ENCODE measurements at regions not wholly inside any gene's neighbourhood (a gene's known extent, or its start where the extent isn't known, plus 50 kb on each side); places are given as distances from the start of the nearest gene placed in this dataset.

DNA sequence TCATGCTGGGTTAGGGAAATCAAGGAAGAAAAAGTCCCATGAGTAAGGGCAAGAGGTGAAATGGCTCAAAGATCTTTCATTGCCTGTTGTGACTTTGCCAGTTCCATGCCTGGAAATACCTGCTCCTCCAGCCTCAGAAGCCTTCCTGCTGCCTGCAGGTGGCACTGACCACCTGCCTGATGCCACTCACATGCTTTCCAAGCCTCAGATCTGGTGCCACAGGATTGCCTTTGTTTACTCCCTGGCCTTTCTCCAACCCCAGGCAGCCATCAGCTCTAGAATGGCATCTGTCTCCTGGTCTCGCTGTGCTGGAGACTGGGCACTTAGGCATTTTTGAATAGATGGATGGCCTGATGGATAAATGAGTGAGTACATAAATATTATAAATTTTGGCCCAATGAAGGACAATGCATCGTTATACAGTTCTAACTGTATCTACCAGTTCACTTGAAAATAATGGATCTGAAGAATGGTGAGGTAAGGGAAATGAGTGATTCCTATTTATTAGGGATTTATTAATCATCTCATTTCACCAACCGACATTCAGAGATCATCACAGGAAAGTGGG is 657.2 kb downstream of the INHBA start:
- H3K4me3 ChIP-seq, result no peak overlapping the region
- no peaks in the 10 kb centered on the region for H3K4me1 ChIP-seq
- H3K27me3 ChIP-seq, result no peaks in the 10 kb centered on the region
- WGBS, result 84% methylated on average over 3 of the region's 3 CpGs
- no peaks in the 10 kb centered on the region for H3K9me3 ChIP-seq
- H3K36me3 ChIP-seq, result no peaks in the 10 kb centered on the region
- TF ChIP-seq, protein P1, sequence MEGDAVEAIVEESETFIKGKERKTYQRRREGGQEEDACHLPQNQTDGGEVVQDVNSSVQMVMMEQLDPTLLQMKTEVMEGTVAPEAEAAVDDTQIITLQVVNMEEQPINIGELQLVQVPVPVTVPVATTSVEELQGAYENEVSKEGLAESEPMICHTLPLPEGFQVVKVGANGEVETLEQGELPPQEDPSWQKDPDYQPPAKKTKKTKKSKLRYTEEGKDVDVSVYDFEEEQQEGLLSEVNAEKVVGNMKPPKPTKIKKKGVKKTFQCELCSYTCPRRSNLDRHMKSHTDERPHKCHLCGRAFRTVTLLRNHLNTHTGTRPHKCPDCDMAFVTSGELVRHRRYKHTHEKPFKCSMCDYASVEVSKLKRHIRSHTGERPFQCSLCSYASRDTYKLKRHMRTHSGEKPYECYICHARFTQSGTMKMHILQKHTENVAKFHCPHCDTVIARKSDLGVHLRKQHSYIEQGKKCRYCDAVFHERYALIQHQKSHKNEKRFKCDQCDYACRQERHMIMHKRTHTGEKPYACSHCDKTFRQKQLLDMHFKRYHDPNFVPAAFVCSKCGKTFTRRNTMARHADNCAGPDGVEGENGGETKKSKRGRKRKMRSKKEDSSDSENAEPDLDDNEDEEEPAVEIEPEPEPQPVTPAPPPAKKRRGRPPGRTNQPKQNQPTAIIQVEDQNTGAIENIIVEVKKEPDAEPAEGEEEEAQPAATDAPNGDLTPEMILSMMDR (IDR thresholded peaks at IDR 0.05), result peak; percentile 4 to 15
- TF ChIP-seq POLR2AphosphoS5 (IDR thresholded peaks at IDR 0.05), result no peak
- no peak for TF ChIP-seq POLR2A (IDR thresholded peaks at IDR 0.05)
- TF ChIP-seq EP300 (IDR thresholded peaks at IDR 0.05), result no peak
- no peak overlapping the region for H3K27ac ChIP-seq
- DNase-seq (ENCODE audit: low spot score in 2 of 2), result no peak

DNA sequence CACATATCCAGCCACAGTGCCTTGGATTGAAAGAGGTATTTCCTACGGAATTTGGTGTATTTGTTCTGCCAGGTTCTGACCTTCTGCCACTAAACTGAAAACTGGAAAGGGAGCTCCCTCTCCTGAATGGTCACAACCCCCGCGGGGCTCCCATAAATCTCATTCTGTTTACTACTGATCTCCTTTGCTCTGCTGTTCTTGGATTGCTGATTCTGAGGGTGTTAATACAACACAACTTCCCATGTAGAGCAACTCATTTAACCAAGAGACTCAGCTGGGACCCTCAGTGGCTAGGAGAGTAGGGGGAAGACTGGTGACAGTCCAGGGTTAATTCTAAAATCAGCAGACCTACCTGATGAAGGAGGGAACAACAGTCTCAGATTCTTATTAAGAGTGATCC is 662.9 kb downstream of the INHBA start:
- Histone ChIP-seq H3K27me3 (no peaks in the 10 kb centered on the region), H3K9me3 (no peaks in the 10 kb centered on the region), H3K4me3 (no peak overlapping the region), H3K36me3 (no peaks in the 10 kb centered on the region), H3K27ac (no peak overlapping the region), H3K4me1 (no peaks in the 10 kb centered on the region)
- no peak for TF ChIP-seq EP300 (IDR thresholded peaks at IDR 0.05)
- no peak for TF ChIP-seq POLR2AphosphoS5 (IDR thresholded peaks at IDR 0.05)
- no peak for TF ChIP-seq POLR2A (IDR thresholded peaks at IDR 0.05)
- TF ChIP-seq, protein P1 (IDR thresholded peaks at IDR 0.05), result no peak
- no peak for DNase-seq (ENCODE audit: low spot score in 2 of 2)
- 60% methylated on average over 3 of the region's 3 CpGs for WGBS

DNA sequence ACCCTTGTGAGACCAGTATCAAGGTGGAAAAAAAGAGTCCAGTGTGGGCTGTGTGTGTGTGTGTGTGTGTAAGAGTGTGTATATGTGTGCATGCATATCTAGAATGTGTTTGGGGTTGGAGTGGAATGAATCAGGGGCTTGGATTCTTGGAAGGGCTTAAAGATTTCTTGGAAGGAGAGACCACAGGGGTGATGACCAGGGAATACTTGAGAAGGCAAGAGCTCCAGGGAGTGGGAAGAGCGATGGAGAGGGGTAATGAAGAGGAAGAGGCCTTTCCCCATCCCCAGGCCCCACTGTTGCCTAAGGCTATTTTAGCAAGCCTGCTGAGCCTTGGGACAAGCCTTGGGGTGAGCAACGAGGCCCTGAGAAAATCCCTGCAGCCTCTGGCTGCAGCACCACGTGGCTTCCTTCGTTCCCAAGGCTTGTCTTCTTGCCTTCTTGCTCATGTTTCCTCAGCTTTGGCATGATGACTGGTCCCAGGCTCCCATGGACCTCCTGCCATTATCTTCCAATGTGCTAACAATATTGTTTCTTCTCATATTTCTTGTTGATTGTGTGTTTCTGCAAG is 663.4 kb downstream of the INHBA start:
- DNase-seq (ENCODE audit: low spot score in 2 of 2), result no peak
- Histone ChIP-seq H3K4me1 (no peaks in the 10 kb centered on the region), H3K27ac (no peak overlapping the region), H3K9me3 (no peaks in the 10 kb centered on the region), H3K4me3 (no peak overlapping the region), H3K36me3 (no peaks in the 10 kb centered on the region), H3K27me3 (no peaks in the 10 kb centered on the region)
- TF ChIP-seq, protein P1 (IDR thresholded peaks at IDR 0.05), result no peak
- TF ChIP-seq EP300 (IDR thresholded peaks at IDR 0.05) (no peak), POLR2A (IDR thresholded peaks at IDR 0.05) (no peak), POLR2AphosphoS5 (IDR thresholded peaks at IDR 0.05) (no peak)
- WGBS, result 68% methylated on average over 4 of the region's 4 CpGs

DNA sequence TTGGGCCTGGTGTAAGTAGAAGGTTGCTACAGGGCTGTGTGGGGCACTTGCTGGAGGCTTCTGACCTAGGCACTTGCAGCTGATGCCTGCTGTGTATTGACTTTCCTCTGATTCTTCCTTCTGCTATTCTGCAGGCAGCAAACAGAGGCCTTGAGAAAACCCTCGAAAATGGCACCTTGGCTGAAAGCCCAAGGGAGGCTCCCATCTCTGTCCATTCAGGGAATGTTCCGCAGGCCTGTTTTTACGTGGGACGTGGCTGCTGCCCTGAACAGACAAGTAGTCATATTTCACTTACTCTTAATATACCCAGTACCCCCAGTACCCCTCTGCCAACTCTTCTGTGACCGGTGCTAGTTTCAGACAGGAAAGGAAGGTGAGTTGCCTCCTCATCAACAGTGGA is 664.7 kb downstream of the INHBA start:
- no peaks in the 10 kb centered on the region for H3K4me1 ChIP-seq
- DNase-seq (ENCODE audit: low spot score in 2 of 2), result no peak
- no peaks in the 10 kb centered on the region for H3K27me3 ChIP-seq
- H3K27ac ChIP-seq, result no peak overlapping the region
- no peaks in the 10 kb centered on the region for H3K36me3 ChIP-seq
- WGBS, result 86% methylated on average over 5 of the region's 5 CpGs
- no peak for TF ChIP-seq EP300 (IDR thresholded peaks at IDR 0.05)
- no peak for TF ChIP-seq POLR2AphosphoS5 (IDR thresholded peaks at IDR 0.05)
- TF ChIP-seq, protein P1 (IDR thresholded peaks at IDR 0.05), result no peak
- TF ChIP-seq POLR2A (IDR thresholded peaks at IDR 0.05), result no peak
- H3K9me3 ChIP-seq, result no peaks in the 10 kb centered on the region
- H3K4me3 ChIP-seq, result no peak overlapping the region

DNA sequence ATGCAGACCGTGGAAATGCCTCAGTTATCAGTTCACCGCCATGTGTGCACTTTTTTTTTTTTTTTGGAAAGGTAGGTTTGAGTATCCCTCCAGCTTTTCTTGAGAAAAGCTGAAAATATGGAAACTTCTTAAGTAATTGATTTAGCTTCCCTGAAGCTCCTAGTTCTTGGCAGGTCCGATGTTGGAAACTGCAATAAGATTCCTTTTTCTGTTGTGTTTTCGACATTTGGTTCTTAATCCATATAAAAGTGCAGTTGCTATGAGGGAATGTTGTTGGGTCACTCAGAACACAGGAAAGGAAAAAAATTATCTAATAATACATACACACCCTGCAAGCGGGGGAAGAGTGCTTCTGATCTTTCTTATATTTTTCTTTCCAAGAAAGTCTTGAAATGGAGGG is 665.2 kb downstream of the INHBA start:
- Histone ChIP-seq H3K4me3 (no peak overlapping the region), H3K27me3 (no peaks in the 10 kb centered on the region), H3K27ac (no peak overlapping the region), H3K36me3 (no peaks in the 10 kb centered on the region), H3K9me3 (no peaks in the 10 kb centered on the region), H3K4me1 (no peaks in the 10 kb centered on the region)
- no peak for DNase-seq (ENCODE audit: low spot score in 2 of 2)
- TF ChIP-seq EP300 (IDR thresholded peaks at IDR 0.05) (no peak), POLR2A (IDR thresholded peaks at IDR 0.05) (no peak)
- TF ChIP-seq, protein P1 (IDR thresholded peaks at IDR 0.05), result no peak
- 95% methylated on average over 5 of the region's 5 CpGs for WGBS

Data from suprapubic skin (tissue), 4 donors.